Neural cell (in vitro differentiated cells): ENCODE measurements at regions not wholly inside any gene's neighbourhood (a gene's known extent, or its start where the extent isn't known, plus 50 kb on each side); places are given as distances from the start of the nearest gene placed in this dataset.

Experiments
- EZH2 ChIP-seq: fragments of 200-600, 300-800 bp; shearing (Covaris generic), sonication (generic); IDR thresholded peaks from 2 replicates; pipeline ENCODE4 v1.6.1; 2014; ENCODE audit warnings: antibody characterized with exemption, low read length, borderline replicate concordance, mild to moderate bottlenecking; ENCODE audit not compliant: insufficient read depth, poor library complexity, severe bottlenecking
- SMC3 ChIP-seq: fragments of 450-650 bp; conservative IDR thresholded peaks from 2 replicates; pipeline ENCODE4 v1.6.1; 2014; ENCODE audit warnings: antibody characterized with exemption, mild to moderate bottlenecking, moderate library complexity; ENCODE audit not compliant: poor library complexity
- TF ChIP-seq, protein P1 (sequence below): fragments of 450-650 bp; IDR thresholded peaks from 2 replicates; pipeline ENCODE4 v1.5.1; 2014; ENCODE audit warnings: antibody characterized with exemption, mild to moderate bottlenecking, moderate library complexity; ENCODE audit not compliant: poor library complexity, severe bottlenecking

GRCh38 chr9:88711719-88712118 is 176.7 kb downstream of the NXNL2 start:
- TF ChIP-seq EZH2 (no peak), SMC3 (no peak)
- TF ChIP-seq, protein P1, sequence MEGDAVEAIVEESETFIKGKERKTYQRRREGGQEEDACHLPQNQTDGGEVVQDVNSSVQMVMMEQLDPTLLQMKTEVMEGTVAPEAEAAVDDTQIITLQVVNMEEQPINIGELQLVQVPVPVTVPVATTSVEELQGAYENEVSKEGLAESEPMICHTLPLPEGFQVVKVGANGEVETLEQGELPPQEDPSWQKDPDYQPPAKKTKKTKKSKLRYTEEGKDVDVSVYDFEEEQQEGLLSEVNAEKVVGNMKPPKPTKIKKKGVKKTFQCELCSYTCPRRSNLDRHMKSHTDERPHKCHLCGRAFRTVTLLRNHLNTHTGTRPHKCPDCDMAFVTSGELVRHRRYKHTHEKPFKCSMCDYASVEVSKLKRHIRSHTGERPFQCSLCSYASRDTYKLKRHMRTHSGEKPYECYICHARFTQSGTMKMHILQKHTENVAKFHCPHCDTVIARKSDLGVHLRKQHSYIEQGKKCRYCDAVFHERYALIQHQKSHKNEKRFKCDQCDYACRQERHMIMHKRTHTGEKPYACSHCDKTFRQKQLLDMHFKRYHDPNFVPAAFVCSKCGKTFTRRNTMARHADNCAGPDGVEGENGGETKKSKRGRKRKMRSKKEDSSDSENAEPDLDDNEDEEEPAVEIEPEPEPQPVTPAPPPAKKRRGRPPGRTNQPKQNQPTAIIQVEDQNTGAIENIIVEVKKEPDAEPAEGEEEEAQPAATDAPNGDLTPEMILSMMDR = no peak
